SKM-1 treated with dmso at 0.1 percent for 144 hours (cell line): ENCODE measurements at regions not wholly inside any gene's neighbourhood (a gene's known extent, or its start where the extent isn't known, plus 50 kb on each side); places are given as distances from the start of the nearest gene placed in this dataset.
A peak's percentile ranks its signal among the peaks of the same experiment; 100 is the strongest.

Experiments used
- DNase-seq: peaks from one replicate; lab custom pipeline; 2025; ENCODE audit not compliant: unreplicated experiment; lab: John Stamatoyannopoulos, UW

DNA sequence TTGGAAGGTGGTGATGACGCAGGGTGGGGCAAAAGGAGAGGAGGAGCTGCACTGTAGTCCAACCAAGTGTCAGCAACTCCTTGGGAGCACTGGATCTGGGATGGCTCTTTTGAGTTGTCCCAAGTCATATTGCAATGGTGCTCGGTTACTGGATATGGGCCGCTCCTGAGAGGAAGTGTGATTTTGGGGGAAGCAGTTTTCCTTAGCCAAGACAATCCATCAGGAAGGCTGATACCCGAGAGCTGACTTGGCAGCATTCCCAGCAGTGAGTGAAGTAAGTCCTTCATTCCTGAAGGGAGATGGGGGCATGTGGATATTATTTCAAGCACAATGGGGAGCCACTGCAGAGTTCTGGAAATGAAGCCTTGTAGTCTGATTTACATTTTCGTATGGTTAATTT, 354.1 kb downstream of the RFPL4B start:
- no peak for DNase-seq

DNA sequence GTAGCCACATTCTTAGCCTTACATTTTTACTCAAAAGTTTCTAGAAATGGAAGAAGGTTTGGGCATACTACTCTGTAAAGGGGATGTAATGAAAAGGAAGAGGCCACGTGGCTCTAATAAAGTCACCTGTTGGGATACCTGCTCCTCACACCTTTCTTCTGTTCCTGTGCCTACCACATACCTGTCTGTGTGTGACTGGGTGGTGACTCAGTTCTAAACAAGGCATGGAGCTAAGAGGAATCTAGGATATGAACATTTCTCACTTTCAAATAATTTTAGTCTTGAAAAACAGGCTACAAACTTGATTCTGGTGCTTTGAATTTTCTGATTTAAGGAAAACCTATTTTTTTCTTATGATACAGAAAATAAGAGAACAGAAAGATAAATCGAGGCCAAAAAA, 363.6 kb downstream of the RFPL4B start:
- no peak for DNase-seq

DNA sequence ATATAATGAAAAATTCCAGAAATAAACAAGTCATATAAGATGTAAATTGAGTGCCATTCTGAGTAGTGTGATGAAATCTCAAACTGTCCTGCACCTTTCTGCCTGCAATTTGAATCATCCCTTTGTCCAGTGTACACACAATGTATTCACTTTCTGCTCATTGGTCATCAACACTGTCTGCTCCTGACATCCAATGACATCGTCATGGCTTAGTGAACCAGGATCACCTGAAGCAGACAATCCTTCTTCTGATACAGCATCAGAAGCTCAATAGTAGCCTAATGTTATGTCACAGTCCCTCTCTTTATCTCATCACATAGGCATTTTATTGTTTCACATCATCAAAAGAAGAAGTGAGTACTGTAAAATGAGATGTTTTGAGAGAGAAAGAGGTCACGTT, 366.3 kb downstream of the RFPL4B start:
- no peak for DNase-seq

DNA sequence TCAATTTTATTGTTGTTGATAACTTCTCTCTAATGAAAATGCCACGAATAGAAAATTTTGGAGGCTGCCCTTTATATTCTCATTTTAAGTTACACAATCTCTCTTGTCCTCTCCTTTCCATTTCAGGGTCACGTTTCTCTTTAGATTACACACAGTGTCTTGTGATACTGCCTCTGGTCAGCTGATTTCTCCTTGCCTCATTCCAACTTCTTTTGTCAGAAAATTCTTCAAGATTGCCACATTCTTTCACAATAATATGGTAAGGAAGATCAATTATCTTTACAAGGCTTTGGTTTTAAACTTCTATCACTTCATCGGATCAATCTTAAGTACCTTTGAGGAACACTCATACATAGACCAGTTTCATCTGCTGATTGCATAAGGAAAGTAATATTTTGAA, 370.3 kb downstream of the RFPL4B start:
- no peak for DNase-seq

GRCh38 chr6:112717856-112718255, 370.7 kb downstream of the RFPL4B start:
- DNase-seq: no peak

DNA sequence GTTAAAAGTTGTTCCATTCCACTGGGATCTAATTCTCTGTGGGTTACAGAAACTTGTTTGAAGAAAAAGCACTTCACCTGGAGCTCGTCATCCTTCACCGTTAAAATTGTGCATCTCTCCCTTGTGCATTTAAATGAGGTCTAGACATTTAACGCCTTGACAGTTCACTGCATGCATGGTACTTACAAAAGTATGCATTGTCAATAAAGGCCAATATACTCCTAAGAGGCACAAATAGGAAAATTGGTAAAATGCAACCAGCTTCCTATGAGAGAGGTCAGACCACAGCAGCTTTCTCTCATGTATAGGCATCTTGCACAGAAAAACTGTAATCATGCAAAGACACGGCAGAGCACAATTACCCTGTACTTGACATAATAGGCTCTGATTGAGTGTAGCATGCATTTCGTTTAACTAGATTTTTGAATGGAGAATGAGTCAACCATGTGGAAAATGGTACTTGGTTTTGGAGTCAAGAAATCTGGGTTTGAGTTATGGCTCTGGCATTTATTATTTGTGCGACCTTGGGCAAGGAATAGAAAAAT, 378.5 kb downstream of the RFPL4B start:
- no peak for DNase-seq

DNA sequence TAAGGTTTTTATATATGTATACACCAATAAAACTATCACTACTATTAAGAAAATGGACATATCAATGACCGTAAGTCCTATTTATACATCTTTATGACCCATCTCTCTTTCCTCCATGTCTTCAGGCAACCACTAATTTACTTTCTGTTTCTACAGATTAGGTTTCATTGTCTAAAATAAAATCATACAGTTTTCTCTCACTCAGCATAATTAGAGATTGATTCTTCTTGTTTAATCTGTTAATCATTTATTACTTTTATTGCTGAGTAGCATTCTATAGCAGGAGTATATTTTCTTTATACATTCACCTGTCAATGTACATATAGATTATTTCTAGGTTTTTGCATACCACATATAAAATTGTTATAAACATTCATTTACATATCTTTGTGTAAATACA, 388.0 kb downstream of the RFPL4B start:
- DNase-seq: no peak

DNA sequence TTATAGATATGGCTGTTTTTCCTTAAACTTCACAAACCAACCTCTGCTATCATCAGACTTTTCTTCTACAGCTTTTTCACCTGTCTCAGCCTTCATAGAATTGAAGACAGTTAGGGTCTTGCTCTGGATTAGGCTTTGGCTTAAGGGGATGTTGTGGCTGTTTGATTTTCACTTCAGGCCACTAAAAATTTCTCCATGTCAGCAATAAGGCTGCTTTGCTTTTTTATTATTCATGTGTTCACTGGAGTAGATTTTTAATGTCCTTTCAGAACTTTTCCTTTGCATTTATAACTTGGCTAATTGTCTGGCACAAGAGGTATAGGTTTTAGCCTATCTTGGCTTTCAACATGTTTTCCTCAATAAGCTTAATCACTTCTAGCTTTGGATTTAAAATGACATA, 392.6 kb downstream of the RFPL4B start:
- no peak for DNase-seq

DNA sequence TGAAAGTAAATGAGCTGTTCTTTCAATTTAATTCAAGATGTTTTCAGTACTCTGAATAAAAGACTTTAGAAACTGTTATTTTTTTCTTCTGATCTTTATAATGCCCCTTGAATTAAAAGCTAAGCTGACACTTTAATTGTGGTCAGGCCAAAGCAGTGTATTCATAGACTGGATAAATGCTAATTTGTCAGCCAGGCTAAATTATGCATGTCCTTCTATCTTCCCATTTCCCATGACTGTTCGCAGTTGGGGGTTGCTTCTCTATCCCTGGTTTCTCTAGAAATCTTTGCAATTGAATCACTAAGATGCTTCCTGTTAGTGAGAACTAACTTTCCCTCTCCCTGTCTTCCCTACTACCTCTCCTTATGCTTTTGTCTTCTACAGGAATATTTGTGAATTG, 396.2 kb downstream of the RFPL4B start:
- no peak for DNase-seq

GRCh38 chr6:112744827-112745226, 397.7 kb downstream of the RFPL4B start:
- DNase-seq: no peak

GRCh38 chr6:112745765-112746164, 398.6 kb downstream of the RFPL4B start:
- no peak for DNase-seq

DNA sequence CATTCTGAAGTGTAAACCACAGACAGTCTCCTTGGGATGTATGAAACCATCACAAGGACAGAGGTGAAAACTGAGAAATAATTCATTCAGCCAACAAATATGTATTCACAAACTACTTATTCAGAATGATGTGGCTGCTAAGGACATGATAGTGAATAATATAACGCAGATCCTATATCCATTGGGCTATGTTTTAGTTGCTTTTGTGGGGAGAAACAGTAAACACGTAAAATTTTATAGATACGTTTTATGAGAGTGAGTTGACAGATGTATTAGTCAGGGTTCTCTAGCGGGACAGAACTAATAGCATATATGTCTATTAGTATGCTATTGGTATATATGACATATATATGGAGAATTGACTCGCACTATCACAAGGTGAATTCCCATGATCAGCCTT, 402.5 kb downstream of the RFPL4B start:
- no peak for DNase-seq

GRCh38 chr6:112752305-112752704, 405.2 kb downstream of the RFPL4B start:
- peak; percentile 45 for DNase-seq

GRCh38 chr6:112752791-112753190, 405.7 kb downstream of the RFPL4B start:
- no peak for DNase-seq

GRCh38 chr6:112760831-112761230, 413.7 kb downstream of the RFPL4B start:
- no peak for DNase-seq

DNA sequence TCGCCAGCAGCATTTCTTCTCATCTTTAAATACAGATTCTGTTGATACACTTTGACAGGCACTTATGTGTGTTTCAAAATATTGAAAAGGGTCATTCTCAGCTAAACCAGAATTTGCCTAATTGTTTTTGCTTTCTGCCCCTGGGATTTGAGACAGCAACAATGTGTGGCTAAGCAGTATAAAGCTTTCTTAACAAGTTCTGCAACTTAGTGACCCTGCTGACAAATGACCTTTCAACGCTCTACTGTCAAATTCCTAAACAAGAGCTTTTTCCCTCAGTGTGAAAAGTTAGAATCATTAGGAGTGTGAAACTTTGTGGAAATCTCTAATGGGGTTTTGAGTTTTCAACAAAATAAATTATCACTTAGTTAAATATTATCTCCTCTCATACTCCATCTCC, 414.6 kb downstream of the RFPL4B start:
- no peak for DNase-seq

GRCh38 chr6:112764377-112764776, 417.2 kb downstream of the RFPL4B start:
- no peak for DNase-seq

- DNase-seq: no peak
Measured at GRCh38 chr6:112770308-112770707, 423.2 kb downstream of the RFPL4B start.

GRCh38 chr6:112773187-112773586, 426.1 kb downstream of the RFPL4B start:
- no peak for DNase-seq

- no peak for DNase-seq
Measured at GRCh38 chr6:112774319-112774718, 427.2 kb downstream of the RFPL4B start.

GRCh38 chr6:112780498-112781096, 433.5 kb downstream of the RFPL4B start:
- DNase-seq: peak; percentile 61

- DNase-seq: no peak
Measured at GRCh38 chr6:112781241-112781640, 434.1 kb downstream of the RFPL4B start.

DNA sequence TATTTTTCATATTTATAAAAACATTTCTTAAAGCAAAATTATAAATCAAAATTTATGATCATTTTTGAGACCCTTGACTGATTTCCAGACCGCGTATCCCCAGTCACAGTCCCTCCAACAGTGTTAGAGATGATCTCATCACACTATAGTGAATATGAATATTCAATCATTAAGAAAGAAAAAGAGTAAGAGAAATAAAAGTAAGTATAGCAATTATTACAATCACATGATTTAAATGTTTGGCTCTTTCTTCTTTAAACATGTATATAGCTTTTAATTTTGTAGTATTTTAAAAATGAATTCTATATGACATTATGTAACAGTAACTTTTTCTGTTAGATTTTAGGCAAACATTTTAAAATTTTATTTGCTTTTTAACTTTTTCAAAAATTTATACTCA, 438.3 kb downstream of the RFPL4B start:
- no peak for DNase-seq
